ENCODE measurements at regions not wholly inside any gene's neighbourhood (a gene's known extent, or its start where the extent isn't known, plus 50 kb on each side); places are given as distances from the start of the nearest gene placed in this dataset.
"Not testable (repeated sequence)": the region's sequence is repeated elsewhere in the genome, so short reads cannot be mapped to it uniquely, and the experiment has no call there.

DNA sequence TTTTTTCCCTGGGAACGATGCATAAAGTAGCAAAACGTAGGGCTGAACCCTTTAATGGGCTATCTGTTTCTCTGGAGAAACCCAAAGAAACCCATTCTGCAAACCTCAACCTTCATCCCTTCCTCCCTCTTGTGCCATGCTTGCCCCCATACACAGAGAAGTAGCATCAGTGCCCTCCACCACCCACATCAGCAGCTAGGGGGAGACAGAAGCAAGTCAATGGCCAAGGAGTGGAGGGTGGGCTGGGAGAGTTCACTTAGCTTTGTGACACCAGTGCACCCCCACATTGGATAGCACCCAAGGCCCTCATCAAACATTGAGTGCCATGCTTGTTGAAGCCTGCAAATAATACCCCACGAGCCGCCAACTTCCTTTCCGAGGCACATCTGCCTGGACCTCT is 282.4 kb downstream of the ABCC12 start:
- H3K36me3 Mint-ChIP-seq, result no peaks in the 10 kb centered on the region
- no peak overlapping the region for H3K4me3 Mint-ChIP-seq
- H3K27me3 Mint-ChIP-seq, result peaks cover 1% of the 10 kb centered on the region
- no peaks in the 10 kb centered on the region for H3K4me1 Mint-ChIP-seq (ENCODE audit: low read depth)
- H3K9me3 Mint-ChIP-seq (ENCODE audit: low read depth), result no peaks in the 10 kb centered on the region
- H3K27ac Mint-ChIP-seq, result no peak overlapping the region

DNA sequence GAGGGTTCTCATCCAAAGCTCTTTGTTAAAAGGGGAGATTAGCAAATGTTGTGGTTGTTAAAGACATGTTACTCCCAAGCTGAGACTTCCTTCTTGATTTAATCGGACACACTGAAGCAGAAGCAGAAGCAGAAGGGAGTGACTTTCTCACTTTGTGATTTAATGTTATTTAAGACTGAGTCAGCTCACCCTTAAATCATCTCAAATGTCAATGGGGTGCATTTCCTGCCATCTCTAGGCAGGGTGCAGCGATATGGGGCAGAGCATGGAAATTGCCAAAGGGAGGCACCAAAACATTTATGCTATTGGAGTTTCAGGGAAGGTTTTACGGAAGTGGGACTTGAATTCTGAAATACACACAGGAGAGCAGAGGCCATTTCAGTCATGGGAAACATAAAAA is 283.6 kb downstream of the ABCC12 start:
- Mint-ChIP-seq H3K36me3 (no peaks in the 10 kb centered on the region), H3K4me3 (no peak overlapping the region), H3K9me3 (ENCODE audit: low read depth) (peaks cover 1% of the 10 kb centered on the region), H3K27ac (no peak overlapping the region), H3K27me3 (peaks cover 1% of the 10 kb centered on the region), H3K4me1 (ENCODE audit: low read depth) (no peaks in the 10 kb centered on the region)

DNA sequence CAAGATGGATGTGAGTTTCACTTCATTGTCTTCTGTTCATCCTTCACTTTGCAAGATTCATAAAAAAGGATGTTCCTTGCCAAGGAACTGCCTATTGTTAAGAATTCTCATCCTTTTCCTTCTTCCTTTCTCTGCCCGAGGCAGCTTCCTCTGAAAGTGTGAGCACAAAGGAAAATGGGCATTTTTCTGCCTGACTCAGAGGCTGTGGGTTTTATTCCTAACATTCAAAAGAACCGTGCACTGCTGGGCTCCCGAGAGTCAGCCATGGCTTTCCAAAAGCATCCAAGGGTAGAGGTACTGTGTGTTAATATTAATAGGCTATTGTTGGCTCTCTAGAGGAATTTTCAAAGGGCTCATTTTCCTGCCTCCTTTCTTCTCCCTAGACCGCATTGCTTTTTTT is 289.4 kb downstream of the ABCC12 start:
- Mint-ChIP-seq H3K27me3 (peaks cover 10% of the 10 kb centered on the region), H3K27ac (no peak overlapping the region), H3K4me1 (ENCODE audit: low read depth) (no peaks in the 10 kb centered on the region), H3K9me3 (ENCODE audit: low read depth) (peaks cover 5% of the 10 kb centered on the region), H3K4me3 (no peak overlapping the region), H3K36me3 (no peaks in the 10 kb centered on the region)

DNA sequence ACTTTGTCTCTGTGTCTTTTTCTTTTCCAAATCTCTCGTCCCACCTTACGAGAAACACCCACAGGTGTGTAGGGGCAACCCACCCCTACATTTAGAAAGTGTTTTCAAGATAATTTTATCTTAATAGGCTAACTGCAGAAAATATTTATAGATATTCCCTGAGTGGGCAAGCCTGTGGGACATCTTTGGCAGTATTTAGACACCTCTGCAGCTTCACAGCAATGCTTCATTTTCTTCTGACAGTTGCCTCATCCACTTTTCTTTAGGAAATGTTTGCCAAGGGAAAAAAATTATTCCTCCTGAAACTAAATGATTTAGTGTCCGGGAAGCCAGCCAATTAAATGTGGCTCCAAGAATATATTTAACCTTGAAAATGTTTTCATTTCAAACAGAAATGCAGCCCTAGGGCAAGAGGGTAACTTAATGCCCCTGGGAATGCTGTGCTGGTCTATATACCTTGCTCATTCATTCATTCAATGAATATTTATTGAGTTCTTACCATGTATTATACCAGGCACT is 290.4 kb downstream of the ABCC12 start:
- Mint-ChIP-seq H3K36me3 (no peaks in the 10 kb centered on the region), H3K27ac (no peak overlapping the region), H3K4me3 (no peak overlapping the region), H3K27me3 (peaks cover 10% of the 10 kb centered on the region), H3K4me1 (ENCODE audit: low read depth) (no peaks in the 10 kb centered on the region), H3K9me3 (ENCODE audit: low read depth) (peaks cover 5% of the 10 kb centered on the region)

DNA sequence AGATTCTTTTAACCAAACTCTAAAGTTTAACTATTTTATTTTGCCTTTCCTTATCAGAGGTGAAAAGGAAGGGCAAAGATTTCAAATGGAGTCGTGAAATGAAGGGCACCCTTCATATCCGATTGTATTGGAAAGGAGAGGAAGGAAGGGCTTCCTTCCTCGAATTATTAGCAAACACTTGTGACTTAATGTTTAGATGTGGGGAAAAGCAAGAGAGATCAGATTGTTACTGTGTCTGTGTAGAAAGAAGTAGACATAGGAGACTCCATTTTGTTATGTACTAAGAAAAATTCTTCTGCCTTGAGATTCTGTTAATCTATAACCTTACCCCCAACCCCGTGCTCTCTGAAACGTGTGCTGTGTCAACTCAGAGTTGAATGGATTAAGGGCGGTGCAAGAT is 291.5 kb downstream of the ABCC12 start:
- not testable (repeated sequence) for H3K27ac Mint-ChIP-seq; H3K36me3 Mint-ChIP-seq; H3K4me3 Mint-ChIP-seq; H3K4me1 Mint-ChIP-seq (ENCODE audit: low read depth); H3K9me3 Mint-ChIP-seq (ENCODE audit: low read depth)
- peaks cover 10% of the 10 kb centered on the region for H3K27me3 Mint-ChIP-seq

DNA sequence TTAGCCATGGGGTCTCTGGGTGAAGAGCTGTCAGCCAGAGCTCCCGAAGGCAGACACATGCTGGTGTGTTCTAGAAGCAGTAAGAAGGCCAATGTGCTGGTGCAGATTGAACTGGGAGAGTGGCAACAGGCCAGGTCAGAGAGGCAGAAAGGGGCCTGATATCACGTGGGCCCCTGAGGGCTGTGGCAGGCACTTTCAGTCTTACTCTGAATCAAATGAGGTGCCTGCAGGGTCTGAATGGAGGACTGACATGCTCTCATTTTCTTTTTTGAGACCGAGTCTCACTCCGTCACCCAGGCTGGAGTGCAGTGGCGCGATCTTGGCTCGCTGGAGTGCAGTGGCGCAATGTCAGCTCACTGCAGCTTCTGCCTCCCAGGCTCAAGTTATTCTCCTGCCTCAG is 293.8 kb downstream of the ABCC12 start:
- Mint-ChIP-seq H3K9me3 (ENCODE audit: low read depth) (peaks cover 1% of the 10 kb centered on the region), H3K4me1 (ENCODE audit: low read depth) (no peaks in the 10 kb centered on the region), H3K27me3 (peaks cover 9% of the 10 kb centered on the region), H3K36me3 (no peaks in the 10 kb centered on the region), H3K4me3 (no peak overlapping the region), H3K27ac (no peak overlapping the region)

DNA sequence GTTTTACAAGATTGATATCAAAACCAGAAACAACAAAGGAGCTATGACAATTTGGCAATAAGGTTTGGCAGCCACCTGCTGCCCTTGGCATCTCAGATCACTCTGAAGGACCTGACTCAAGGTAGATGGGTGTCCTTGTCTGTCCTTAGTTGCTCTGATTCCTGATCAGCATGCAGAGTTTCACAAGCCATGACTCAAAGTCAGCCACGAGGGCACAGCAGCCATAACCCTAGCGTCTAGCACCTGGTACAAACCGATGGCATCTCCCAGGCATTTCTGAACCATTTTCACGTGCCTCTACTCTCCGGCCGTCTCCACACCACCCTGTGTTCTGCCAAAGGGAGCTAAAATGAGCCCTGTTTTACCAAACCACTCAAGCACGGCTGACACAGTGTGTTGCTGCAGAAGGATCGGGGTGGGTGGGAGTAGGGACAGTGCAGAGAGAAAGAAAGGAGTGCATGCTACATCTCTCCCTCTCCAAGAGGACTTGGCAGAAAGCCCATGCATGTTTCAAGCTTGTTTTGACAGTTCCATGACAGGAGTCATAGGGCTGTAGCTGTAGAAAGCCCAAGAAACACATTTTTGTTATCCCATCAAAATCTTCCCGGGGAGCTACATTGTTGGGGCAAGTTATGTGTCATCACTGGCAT is 297.3 kb downstream of the ABCC12 start:
- no peak overlapping the region for H3K27ac Mint-ChIP-seq
- H3K27me3 Mint-ChIP-seq, result peaks cover 7% of the 10 kb centered on the region
- no peaks in the 10 kb centered on the region for H3K4me1 Mint-ChIP-seq (ENCODE audit: low read depth)
- no peaks in the 10 kb centered on the region for H3K36me3 Mint-ChIP-seq
- H3K4me3 Mint-ChIP-seq, result no peak overlapping the region
- H3K9me3 Mint-ChIP-seq (ENCODE audit: low read depth), result no peaks in the 10 kb centered on the region

DNA sequence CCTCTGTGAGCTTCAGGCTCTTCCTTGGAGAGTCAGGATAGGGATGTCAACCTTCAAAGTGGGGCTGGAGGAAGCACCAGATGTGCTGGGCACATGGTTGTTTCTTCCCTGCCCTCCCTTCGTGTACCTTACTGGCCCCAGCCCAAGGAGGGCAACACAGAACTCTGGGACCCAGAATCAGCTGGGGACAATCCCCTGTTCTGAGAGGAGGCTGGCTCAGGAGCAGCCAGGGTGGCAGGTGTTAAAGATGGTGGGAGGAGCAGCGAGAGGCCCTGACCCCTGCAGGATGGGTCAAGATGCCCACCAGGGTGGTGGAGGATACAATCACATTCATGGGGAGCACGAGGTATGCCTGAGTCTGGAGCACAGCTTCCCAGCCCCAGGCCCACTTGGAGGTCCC is 300.4 kb downstream of the ABCC12 start:
- Mint-ChIP-seq H3K4me3 (no peak overlapping the region), H3K36me3 (no peaks in the 10 kb centered on the region), H3K27ac (no peak overlapping the region), H3K9me3 (ENCODE audit: low read depth) (no peaks in the 10 kb centered on the region), H3K27me3 (no peaks in the 10 kb centered on the region), H3K4me1 (ENCODE audit: low read depth) (no peaks in the 10 kb centered on the region)

DNA sequence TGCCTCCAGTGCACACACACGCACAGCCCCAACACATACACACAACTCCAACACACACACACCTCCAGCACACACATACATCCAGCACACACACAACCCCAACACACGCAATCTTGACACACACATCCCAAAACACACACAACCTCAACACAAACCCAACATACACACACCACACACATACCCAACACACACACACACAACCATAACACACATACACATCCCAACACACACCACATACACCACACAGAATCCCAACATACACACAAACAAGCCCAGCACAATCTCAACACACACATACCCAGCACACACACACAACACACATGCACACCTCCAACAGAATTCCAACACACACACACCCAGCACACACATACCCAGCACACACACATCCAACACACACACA is 301.1 kb downstream of the ABCC12 start:
- H3K36me3 Mint-ChIP-seq, result no peaks in the 10 kb centered on the region
- H3K27ac Mint-ChIP-seq, result no peak overlapping the region
- H3K4me3 Mint-ChIP-seq, result no peak overlapping the region
- H3K9me3 Mint-ChIP-seq (ENCODE audit: low read depth), result no peaks in the 10 kb centered on the region
- H3K27me3 Mint-ChIP-seq, result no peaks in the 10 kb centered on the region
- no peaks in the 10 kb centered on the region for H3K4me1 Mint-ChIP-seq (ENCODE audit: low read depth)

DNA sequence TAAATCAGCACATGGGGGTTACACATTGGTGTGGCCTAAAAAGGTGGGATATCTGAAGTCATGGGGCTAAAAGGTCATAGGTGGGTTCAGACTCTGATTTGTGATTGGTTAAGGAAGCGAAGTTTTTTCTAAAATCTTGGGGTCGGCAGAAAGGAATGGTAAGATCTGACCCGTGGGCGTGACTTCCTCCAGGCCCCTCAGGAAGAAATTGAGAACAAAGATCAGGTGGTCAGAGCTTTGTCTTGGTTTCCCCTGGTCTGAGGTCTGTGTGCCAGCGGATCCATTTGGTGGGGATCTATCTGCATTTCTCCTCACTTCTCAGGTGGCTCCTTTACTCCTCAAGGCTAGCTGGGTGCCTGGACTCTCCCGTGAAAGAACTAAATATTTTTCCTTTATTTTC is 302.8 kb downstream of the ABCC12 start:
- no peaks in the 10 kb centered on the region for H3K4me1 Mint-ChIP-seq (ENCODE audit: low read depth)
- H3K4me3 Mint-ChIP-seq, result no peak overlapping the region
- H3K36me3 Mint-ChIP-seq, result no peaks in the 10 kb centered on the region
- H3K9me3 Mint-ChIP-seq (ENCODE audit: low read depth), result no peaks in the 10 kb centered on the region
- H3K27ac Mint-ChIP-seq, result no peak overlapping the region
- H3K27me3 Mint-ChIP-seq, result no peaks in the 10 kb centered on the region

DNA sequence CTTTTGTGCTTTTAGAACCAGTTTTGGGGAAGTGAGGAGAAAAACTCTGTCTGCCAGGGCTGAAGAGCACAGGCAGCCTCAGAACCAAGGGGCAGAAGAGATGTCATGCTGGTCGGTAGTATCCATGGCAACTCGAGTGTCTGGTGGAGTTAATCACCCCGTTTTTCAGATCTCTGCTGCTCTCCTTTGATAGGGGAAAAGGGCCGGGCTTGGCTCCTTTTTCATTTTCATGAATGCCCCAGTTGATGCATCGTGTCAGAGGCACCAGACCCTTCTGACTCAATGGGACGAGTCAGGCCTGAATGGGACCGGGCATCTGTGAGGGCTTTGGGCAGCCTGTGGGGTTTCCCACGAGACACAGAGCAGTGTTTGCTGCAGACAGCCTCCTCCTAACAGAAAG is 304.6 kb downstream of the ABCC12 start:
- no peaks in the 10 kb centered on the region for H3K9me3 Mint-ChIP-seq (ENCODE audit: low read depth)
- no peaks in the 10 kb centered on the region for H3K4me1 Mint-ChIP-seq (ENCODE audit: low read depth)
- no peak overlapping the region for H3K27ac Mint-ChIP-seq
- H3K36me3 Mint-ChIP-seq, result no peaks in the 10 kb centered on the region
- H3K4me3 Mint-ChIP-seq, result no peak overlapping the region
- no peaks in the 10 kb centered on the region for H3K27me3 Mint-ChIP-seq

DNA sequence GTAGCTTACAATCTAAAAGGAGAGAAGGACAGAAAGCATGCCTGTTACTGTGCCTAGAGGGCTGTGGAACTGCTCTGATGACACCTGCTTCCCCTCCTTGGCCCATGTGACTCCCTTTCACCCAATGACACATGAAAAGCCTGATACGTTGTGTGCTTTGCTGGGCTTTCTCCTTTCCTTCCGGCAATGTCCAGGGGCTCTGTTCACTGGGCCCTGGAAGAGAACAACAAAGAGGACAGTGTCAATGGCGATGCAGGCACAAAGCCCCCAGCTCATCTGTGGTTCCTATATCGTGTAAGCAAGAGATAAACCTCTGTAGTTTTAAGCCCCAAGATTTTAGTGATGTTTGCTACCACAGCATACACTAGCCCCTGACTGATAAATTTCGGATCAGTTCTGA is 306.1 kb downstream of the ABCC12 start:
- no peaks in the 10 kb centered on the region for H3K27me3 Mint-ChIP-seq
- no peaks in the 10 kb centered on the region for H3K9me3 Mint-ChIP-seq (ENCODE audit: low read depth)
- no peak overlapping the region for H3K27ac Mint-ChIP-seq
- H3K36me3 Mint-ChIP-seq, result no peaks in the 10 kb centered on the region
- no peak overlapping the region for H3K4me3 Mint-ChIP-seq
- no peaks in the 10 kb centered on the region for H3K4me1 Mint-ChIP-seq (ENCODE audit: low read depth)

DNA sequence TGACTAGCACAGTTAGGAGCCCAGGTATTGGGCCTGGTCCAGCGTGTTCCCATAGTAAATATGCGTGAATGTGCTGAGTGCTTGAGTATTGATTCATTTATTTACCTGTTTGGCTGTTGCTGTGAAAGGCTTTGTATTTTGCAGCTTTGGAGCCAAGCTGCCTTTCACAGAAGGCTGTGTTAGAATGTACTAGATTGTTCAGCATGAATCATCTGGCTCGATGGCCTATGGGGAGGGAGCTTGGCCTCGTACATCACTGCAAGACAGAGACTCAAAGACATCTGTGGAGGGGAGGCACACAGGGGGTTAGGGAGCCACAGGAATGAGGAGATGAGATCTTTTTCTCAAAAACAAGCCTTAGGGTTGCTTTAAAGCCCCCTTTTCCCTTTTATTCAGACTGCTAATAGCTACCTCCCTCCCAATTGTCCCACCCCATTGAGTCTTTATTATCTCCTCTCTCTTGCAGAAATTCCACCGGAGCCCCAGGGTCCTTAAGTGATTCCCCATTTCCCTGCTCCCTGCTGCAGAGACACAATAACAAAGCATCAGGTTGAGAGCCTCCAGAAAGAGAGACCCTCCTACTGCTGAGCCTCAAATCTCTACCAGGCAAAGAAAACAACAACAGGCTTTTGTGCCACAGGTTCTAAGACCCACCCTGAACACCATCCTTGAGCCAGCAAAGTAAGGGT is 307.2 kb downstream of the ABCC12 start:
- no peaks in the 10 kb centered on the region for H3K27me3 Mint-ChIP-seq
- no peak overlapping the region for H3K27ac Mint-ChIP-seq
- no peaks in the 10 kb centered on the region for H3K9me3 Mint-ChIP-seq (ENCODE audit: low read depth)
- H3K4me3 Mint-ChIP-seq, result no peak overlapping the region
- H3K36me3 Mint-ChIP-seq, result no peaks in the 10 kb centered on the region
- no peaks in the 10 kb centered on the region for H3K4me1 Mint-ChIP-seq (ENCODE audit: low read depth)

DNA sequence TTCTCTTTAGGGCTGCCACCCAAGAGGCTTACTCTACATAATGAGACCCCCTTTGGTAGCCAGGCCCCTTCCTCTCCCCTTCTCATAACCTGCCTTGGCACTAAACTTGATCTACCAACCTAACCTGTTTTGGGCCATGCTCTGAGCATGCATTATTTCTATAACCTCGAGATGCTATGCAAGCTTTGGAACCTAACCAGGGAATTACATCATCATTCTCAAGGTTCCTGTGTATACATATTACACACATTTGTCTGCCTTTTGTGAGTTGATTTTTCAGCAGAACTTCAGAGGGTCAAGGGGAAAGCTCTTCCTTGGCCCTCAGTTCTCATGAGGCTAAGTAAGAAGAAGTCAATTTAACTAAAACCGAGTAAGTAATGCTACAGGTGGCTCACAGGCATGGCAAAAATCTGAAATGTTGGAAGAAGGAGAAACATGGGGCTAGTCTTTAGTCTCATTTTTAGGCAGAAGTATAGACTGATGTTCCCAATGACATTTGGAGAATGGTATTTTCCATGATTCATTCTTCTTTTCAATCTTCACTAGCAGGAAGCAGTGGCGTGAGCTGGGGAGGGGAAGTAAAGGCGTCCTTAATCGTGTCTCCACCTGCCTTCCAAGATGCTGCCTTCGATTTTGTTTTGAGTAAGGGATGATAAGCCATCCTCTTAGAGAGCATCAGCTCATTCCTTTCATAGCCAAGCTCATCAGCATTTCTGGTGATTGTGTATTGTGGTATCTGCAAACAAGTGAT is 308.4 kb downstream of the ABCC12 start:
- no peaks in the 10 kb centered on the region for H3K36me3 Mint-ChIP-seq
- no peak overlapping the region for H3K27ac Mint-ChIP-seq

DNA sequence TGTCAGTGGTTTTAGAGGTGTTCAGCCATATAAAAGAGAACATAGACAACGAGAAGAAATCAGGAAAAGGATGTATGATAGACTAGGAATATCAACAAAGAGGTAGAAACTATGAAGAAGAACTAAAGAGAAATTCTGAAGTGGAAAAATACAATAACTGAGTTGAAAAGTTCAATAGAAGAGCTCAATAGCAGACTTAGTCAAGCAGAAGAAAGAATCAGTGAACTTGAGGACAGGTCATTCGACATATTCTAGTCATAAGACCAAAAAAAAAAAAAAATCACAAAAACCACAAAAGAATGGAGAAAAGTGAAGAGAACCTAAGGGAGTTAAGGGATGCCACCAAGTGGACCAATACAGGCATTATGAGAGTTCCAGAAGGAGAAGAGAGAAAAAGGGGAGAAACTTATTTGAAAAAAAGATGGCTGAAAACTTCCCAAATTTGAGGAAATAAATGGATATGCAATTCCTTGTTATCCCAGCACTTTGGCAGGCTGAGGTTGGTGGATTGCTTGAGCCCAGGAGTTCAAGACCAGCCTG is 321.2 kb downstream of the ABCC12 start:
- no peak overlapping the region for H3K4me3 Mint-ChIP-seq
- H3K36me3 Mint-ChIP-seq, result peaks cover 2% of the 10 kb centered on the region
- peaks cover 18% of the 10 kb centered on the region for H3K9me3 Mint-ChIP-seq (ENCODE audit: low read depth)
- H3K27me3 Mint-ChIP-seq, result peaks cover 3% of the 10 kb centered on the region
- no peak overlapping the region for H3K27ac Mint-ChIP-seq
- H3K4me1 Mint-ChIP-seq (ENCODE audit: low read depth), result no peaks in the 10 kb centered on the region

More for the DNA sequence above, 308.4 kb downstream of the ABCC12 start:
- no peaks in the 10 kb centered on the region for H3K9me3 Mint-ChIP-seq (ENCODE audit: low read depth)
- no peaks in the 10 kb centered on the region for H3K27me3 Mint-ChIP-seq
- no peak overlapping the region for H3K4me3 Mint-ChIP-seq
- H3K4me1 Mint-ChIP-seq (ENCODE audit: low read depth), result no peaks in the 10 kb centered on the region
